Subcutaneous abdominal adipose tissue (tissue), 5 donors: ENCODE measurements at regions not wholly inside any gene's neighbourhood (a gene's known extent, or its start where the extent isn't known, plus 50 kb on each side); places are given as distances from the start of the nearest gene placed in this dataset.
"Not testable (repeated sequence)": the region's sequence is repeated elsewhere in the genome, so short reads cannot be mapped to it uniquely, and the experiment has no call there.

Experiments used
- H3K27ac ChIP-seq: one replicate; pipeline ENCODE4 v1.7.0; 2013; ENCODE audit warnings: low read depth, mild to moderate bottlenecking, inconsistent platforms, low read length, moderate library complexity
- H3K27me3 ChIP-seq, 5 donors: one replicate each; pipeline ENCODE4 v1.7.0; 2013; ENCODE audit warnings: low read length in 5 of 5, inconsistent platforms in 1 of 5; ENCODE audit not compliant: control insufficient read depth in 5 of 5, insufficient read depth in 4 of 5
- H3K36me3 ChIP-seq, 5 donors: one replicate each; pipeline ENCODE4 v1.7.0; 2013; ENCODE audit warnings: low read length in 5 of 5; ENCODE audit not compliant: control insufficient read depth in 5 of 5, insufficient read depth in 5 of 5
- H3K4me1 ChIP-seq, 5 donors: one replicate each; pipeline ENCODE4 v1.7.0; 2013; ENCODE audit warnings: low read length in 5 of 5, mild to moderate bottlenecking in 3 of 5, moderate library complexity in 1 of 5; ENCODE audit not compliant: control insufficient read depth in 5 of 5, insufficient read depth in 5 of 5
- H3K4me3 ChIP-seq, 5 donors: one replicate each; pipeline ENCODE4 v1.7.0; 2013; ENCODE audit warnings: low read length in 5 of 5, low read depth in 1 of 5
- H3K9ac ChIP-seq, 5 donors: one replicate each; pipeline ENCODE4 v1.7.0; 2013; ENCODE audit warnings: low read length in 5 of 5, mild to moderate bottlenecking in 4 of 5, moderate library complexity in 3 of 5
- H3K9me3 ChIP-seq, 5 donors: one replicate each; pipeline ENCODE4 v1.7.0; 2013; ENCODE audit warnings: low read length in 5 of 5; ENCODE audit not compliant: control insufficient read depth in 5 of 5
- donor health status: healthy.
- donor health status: healthy.
- donor health status: healthy.
- donor health status: healthy.
- donor health status: healthy.

GRCh38 chr2:228597032-228597431 lies 415.5 kb upstream of the SPHKAP start:
- Histone ChIP-seq H3K4me1 (no peaks in the 10 kb centered on the region), H3K36me3 (no peaks in the 10 kb centered on the region), H3K9me3 (no peaks in the 10 kb centered on the region), H3K27me3 (no peaks in the 10 kb centered on the region), H3K4me3 (no peak overlapping the region), H3K9ac (no peak overlapping the region), H3K27ac (no peak overlapping the region)

GRCh38 chr2:228594012-228594411 lies 412.5 kb upstream of the SPHKAP start:
- H3K27me3 ChIP-seq: no peaks in the 10 kb centered on the region
- no peak overlapping the region for H3K4me3 ChIP-seq
- H3K36me3 ChIP-seq: no peaks in the 10 kb centered on the region
- H3K9me3 ChIP-seq: no peaks in the 10 kb centered on the region
- H3K4me1 ChIP-seq: no peaks in the 10 kb centered on the region
- no peak overlapping the region for H3K27ac ChIP-seq
- H3K9ac ChIP-seq: no peak overlapping the region

- Histone ChIP-seq H3K27ac (no peak overlapping the region), H3K9me3 (no peaks in the 10 kb centered on the region), H3K27me3 (no peaks in the 10 kb centered on the region), H3K36me3 (no peaks in the 10 kb centered on the region), H3K4me1 (no peaks in the 10 kb centered on the region), H3K9ac (no peak overlapping the region), H3K4me3 (no peak overlapping the region)
These were observed 411.4 kb upstream of the SPHKAP start for GRCh38 chr2:228592925-228593324.

DNA sequence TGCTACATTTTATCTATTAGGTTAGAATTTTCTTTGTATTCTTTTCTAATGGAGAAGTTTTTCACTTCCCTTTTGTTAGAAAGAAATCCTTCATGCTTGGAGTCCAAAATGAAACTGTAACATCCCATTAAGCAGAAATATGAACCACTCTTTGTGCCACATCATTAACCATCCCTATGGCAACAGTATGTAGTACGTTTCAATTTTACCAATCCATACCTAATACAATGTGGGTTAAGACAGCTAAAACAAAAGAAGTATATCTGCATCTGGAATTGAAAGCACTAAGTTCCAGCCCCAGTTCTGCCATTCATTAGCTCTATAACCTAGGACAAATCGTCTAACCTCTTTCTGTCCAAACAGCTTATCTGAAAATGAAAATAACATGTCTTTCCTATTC lies 409.2 kb upstream of the SPHKAP start:
- no peaks in the 10 kb centered on the region for H3K36me3 ChIP-seq
- H3K27ac ChIP-seq: no peak overlapping the region
- no peaks in the 10 kb centered on the region for H3K27me3 ChIP-seq
- H3K4me1 ChIP-seq: no peaks in the 10 kb centered on the region
- no peak overlapping the region for H3K9ac ChIP-seq
- H3K4me3 ChIP-seq: no peak overlapping the region
- no peaks in the 10 kb centered on the region for H3K9me3 ChIP-seq

- Histone ChIP-seq H3K4me3 (no peak overlapping the region), H3K36me3 (no peaks in the 10 kb centered on the region)
These were observed 407.6 kb upstream of the SPHKAP start for GRCh38 chr2:228589115-228589514.

GRCh38 chr2:228581731-228582130 lies 400.2 kb upstream of the SPHKAP start:
- H3K36me3 ChIP-seq: no peaks in the 10 kb centered on the region
- H3K27ac ChIP-seq: no peak overlapping the region
- no peak overlapping the region for H3K9ac ChIP-seq
- H3K4me3 ChIP-seq: no peak overlapping the region
- no peaks in the 10 kb centered on the region for H3K4me1 ChIP-seq
- H3K9me3 ChIP-seq: peaks cover 0 to 4% (median 0%) of the 10 kb centered on the region in 5 donors
- H3K27me3 ChIP-seq: no peaks in the 10 kb centered on the region

More at GRCh38 chr2:228589115-228589514, 407.6 kb upstream of the SPHKAP start:
- Histone ChIP-seq H3K27me3 (no peaks in the 10 kb centered on the region), H3K9me3 (no peaks in the 10 kb centered on the region), H3K27ac (no peak overlapping the region), H3K9ac (no peak overlapping the region), H3K4me1 (no peaks in the 10 kb centered on the region)

GRCh38 chr2:228575897-228576296 lies 394.4 kb upstream of the SPHKAP start:
- Histone ChIP-seq H3K27ac (no peak overlapping the region), H3K4me3 (no peak overlapping the region), H3K9me3 (no peaks in the 10 kb centered on the region), H3K27me3 (no peaks in the 10 kb centered on the region), H3K9ac (no peak overlapping the region), H3K36me3 (no peaks in the 10 kb centered on the region), H3K4me1 (no peaks in the 10 kb centered on the region)

- H3K36me3 ChIP-seq, H3K9ac ChIP-seq: not testable (repeated sequence)
These were observed 386.8 kb upstream of the SPHKAP start for GRCh38 chr2:228568275-228568674.

DNA sequence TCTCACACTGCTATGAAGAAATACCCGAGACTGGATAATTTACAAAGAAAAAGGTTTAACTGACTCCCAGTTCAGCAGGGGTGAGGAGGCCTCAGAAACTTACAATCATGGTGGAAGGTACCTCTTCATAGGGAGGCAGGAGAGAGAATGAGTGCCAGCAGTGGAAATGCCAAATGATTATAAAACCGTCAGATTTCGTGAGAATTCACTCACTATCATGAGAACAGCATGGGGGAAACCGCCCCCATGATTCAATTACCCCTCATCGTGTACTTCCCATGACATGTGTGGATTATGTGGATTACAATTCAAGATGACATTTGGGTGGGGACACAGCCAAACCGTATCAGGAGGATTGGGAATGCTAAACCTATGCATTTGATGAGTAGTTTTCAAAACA lies 380.3 kb upstream of the SPHKAP start:
- no peaks in the 10 kb centered on the region for H3K9me3 ChIP-seq
- no peak overlapping the region for H3K9ac ChIP-seq
- no peaks in the 10 kb centered on the region for H3K36me3 ChIP-seq
- no peak overlapping the region for H3K4me3 ChIP-seq
- no peaks in the 10 kb centered on the region for H3K27me3 ChIP-seq
- no peaks in the 10 kb centered on the region for H3K4me1 ChIP-seq
- H3K27ac ChIP-seq: no peak overlapping the region

More at GRCh38 chr2:228568275-228568674, 386.8 kb upstream of the SPHKAP start:
- H3K27ac ChIP-seq, H3K4me3 ChIP-seq, H3K4me1 ChIP-seq, H3K9me3 ChIP-seq, H3K27me3 ChIP-seq: not testable (repeated sequence)

DNA sequence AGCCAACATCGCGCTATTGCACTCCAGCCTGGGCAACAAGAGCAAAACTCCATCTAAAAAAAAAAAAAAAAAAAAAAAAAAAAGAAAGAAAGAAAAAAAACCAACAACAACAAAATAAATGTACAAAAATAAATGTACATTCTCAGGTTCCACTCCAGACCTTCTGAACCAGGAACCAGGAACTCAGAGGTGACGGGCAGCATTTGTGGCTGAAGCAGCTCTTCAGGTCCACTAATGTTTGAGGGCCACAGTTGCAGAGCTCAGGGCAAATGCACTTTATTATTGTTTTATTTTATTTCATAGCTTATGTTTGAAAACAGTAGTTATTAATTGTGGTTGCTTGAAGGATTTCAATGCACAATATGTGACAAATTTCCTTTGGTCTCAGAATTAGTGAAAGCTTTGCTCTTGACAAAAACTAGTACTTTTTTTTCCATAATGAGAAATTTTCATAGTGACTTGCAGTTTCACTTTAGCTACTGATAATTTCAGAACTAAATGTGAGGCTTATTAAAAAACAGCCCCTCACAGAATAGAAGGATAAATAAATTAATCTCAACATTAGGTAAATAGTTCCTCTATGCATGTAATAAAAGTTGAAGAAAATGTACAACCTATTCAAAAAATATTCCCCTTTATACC lies 378.4 kb upstream of the SPHKAP start:
- Histone ChIP-seq H3K4me1 (no peaks in the 10 kb centered on the region), H3K9me3 (no peaks in the 10 kb centered on the region), H3K36me3 (no peaks in the 10 kb centered on the region), H3K27ac (no peak overlapping the region), H3K9ac (no peak overlapping the region), H3K4me3 (no peak overlapping the region), H3K27me3 (no peaks in the 10 kb centered on the region)

DNA sequence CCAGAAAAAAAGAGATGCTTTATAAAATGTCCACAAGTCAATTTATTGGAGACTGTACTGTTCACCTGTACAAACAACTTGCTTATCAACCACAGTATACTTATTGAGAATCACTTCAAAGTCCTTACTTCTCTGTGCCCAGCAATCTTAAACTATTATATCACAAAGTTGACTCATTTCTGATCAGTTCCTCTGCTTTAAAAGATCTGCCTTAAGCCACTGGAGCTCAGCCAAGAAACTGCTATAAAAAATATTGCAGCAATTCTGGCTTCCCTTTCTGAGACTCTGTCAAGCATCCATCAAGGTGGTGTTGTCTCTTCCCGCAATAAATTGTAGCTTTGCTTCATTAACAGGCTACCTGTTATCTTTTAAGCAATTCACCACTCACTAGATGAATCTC lies 375.2 kb upstream of the SPHKAP start:
- H3K9ac ChIP-seq: no peak overlapping the region
- no peak overlapping the region for H3K27ac ChIP-seq
- H3K27me3 ChIP-seq: no peaks in the 10 kb centered on the region
- peaks cover 0 to 4% (median 0%) of the 10 kb centered on the region in 5 donors for H3K9me3 ChIP-seq
- no peaks in the 10 kb centered on the region for H3K36me3 ChIP-seq
- H3K4me3 ChIP-seq: no peak overlapping the region
- H3K4me1 ChIP-seq: no peaks in the 10 kb centered on the region
